ENCODE measurements at regions not wholly inside any gene's neighbourhood (a gene's known extent, or its start where the extent isn't known, plus 50 kb on each side); places are given as distances from the start of the nearest gene placed in this dataset.

GRCh38 chr3:188001093-188001492 is 152.9 kb upstream of the LPP start:
- ChIA-PET CTCF (no interaction called here), POLR2A (no interaction called here)
- no peak for TF ChIP-seq CTCF (IDR thresholded peaks at IDR 0.05; ENCODE audit: insufficient read depth, low read length, missing control alignments)
- H3K4me3 ChIP-seq (ENCODE audit: low read depth, low read length), result no peak overlapping the region
- DNase-seq (ENCODE audit: low read depth, low spot score), result no peak

DNA sequence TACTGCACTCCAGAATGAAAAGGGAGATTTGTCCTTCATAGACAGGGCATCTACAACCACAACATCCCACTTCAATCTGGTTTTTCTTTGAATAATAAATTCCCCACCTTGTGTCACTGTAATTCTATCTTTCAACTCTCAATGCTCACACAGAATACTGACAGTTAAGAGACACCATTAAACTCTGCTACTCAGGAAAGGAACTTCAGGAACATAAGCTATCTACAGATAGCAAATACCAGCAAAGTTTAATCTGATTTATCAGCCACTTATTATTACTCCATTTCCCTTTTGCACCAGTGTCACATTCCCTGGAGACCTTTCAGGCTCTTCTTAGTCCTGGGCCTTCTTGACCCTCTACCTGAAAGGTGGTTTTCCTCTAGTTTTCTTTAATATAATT is 152.0 kb upstream of the LPP start:
- CTCF ChIA-PET, result no interaction called here
- TF ChIP-seq CTCF (IDR thresholded peaks at IDR 0.05; ENCODE audit: insufficient read depth, low read length, missing control alignments), result no peak
- H3K4me3 ChIP-seq (ENCODE audit: low read depth, low read length), result no peak overlapping the region
- POLR2A ChIA-PET, result no interaction called here
- no peak for DNase-seq (ENCODE audit: low read depth, low spot score)

- H3K4me3 ChIP-seq (ENCODE audit: low read depth, low read length), result no peak overlapping the region
- no peak for TF ChIP-seq CTCF (IDR thresholded peaks at IDR 0.05; ENCODE audit: insufficient read depth, low read length, missing control alignments)
- ChIA-PET POLR2A (no interaction called here), CTCF (no interaction called here)
- DNase-seq (ENCODE audit: low read depth, low spot score), result no peak
Observed at GRCh38 chr3:188002626-188003138, 151.3 kb upstream of the LPP start.

GRCh38 chr3:188003188-188004171 is 150.5 kb upstream of the LPP start:
- CTCF ChIA-PET, result no interaction called here

GRCh38 chr3:188006726-188007393 is 147.1 kb upstream of the LPP start:
- no peak overlapping the region for H3K4me3 ChIP-seq (ENCODE audit: low read depth, low read length)
- CTCF ChIA-PET, result no interaction called here
- TF ChIP-seq CTCF (IDR thresholded peaks at IDR 0.05; ENCODE audit: insufficient read depth, low read length, missing control alignments), result no peak
- POLR2A ChIA-PET, result no interaction called here
- DNase-seq (ENCODE audit: low read depth, low spot score), result no peak

More at GRCh38 chr3:188003188-188004171, 150.5 kb upstream of the LPP start:
- no peak for TF ChIP-seq CTCF (IDR thresholded peaks at IDR 0.05; ENCODE audit: insufficient read depth, low read length, missing control alignments)
- POLR2A ChIA-PET, result no interaction called here
- no peak overlapping the region for H3K4me3 ChIP-seq (ENCODE audit: low read depth, low read length)
- DNase-seq (ENCODE audit: low read depth, low spot score), result no peak

DNA sequence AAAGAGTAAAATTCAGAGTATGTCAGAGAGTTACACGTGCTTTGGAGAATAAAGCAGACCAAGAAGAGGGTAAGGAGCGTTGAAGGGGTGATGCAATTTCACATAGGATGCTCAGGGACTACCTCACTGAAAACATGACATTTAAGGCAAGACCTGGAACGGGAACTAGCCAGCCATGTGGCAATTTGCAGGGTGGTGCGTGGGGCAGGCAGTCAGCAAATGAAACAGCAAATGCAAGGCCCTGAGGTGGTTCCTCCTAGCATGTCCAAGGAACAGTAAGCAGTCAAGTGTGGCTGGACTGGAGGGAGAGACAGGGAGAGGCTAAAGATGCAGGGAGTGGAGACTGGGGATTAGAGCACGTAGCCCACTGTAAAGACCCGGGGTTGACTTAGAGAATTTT is 146.1 kb upstream of the LPP start:
- CTCF ChIA-PET, result no interaction called here
- POLR2A ChIA-PET, result no interaction called here
- H3K4me3 ChIP-seq (ENCODE audit: low read depth, low read length), result no peak overlapping the region
- no peak for TF ChIP-seq CTCF (IDR thresholded peaks at IDR 0.05; ENCODE audit: insufficient read depth, low read length, missing control alignments)
- no peak for DNase-seq (ENCODE audit: low read depth, low spot score)
